Vagina (tissue), 2 donors: ENCODE measurements at regions not wholly inside any gene's neighbourhood (a gene's known extent, or its start where the extent isn't known, plus 50 kb on each side); places are given as distances from the start of the nearest gene placed in this dataset.

Source experiments
- POLR2A ChIP-seq, 2 donors: fragments of 450-650 bp; IDR thresholded peaks; one replicate each; pipeline ENCODE4 v1.6.1; 2017; ENCODE audit warnings: antibody characterized with exemption in 2 of 2, mild to moderate bottlenecking in 2 of 2, moderate library complexity in 2 of 2
- TF ChIP-seq, protein P1 (sequence below), 3 experiments: fragments of 450-650 bp in 2 of 3; fragments of 200-600 bp in 1 of 3; sonication (generic) in 1 of 3; IDR thresholded peaks; one replicate each; pipeline ENCODE4 v1.5.1; 2017 to 2019; ENCODE audit warnings: antibody characterized with exemption in 3 of 3, mild to moderate bottlenecking in 2 of 3, moderate library complexity in 2 of 3

DNA sequence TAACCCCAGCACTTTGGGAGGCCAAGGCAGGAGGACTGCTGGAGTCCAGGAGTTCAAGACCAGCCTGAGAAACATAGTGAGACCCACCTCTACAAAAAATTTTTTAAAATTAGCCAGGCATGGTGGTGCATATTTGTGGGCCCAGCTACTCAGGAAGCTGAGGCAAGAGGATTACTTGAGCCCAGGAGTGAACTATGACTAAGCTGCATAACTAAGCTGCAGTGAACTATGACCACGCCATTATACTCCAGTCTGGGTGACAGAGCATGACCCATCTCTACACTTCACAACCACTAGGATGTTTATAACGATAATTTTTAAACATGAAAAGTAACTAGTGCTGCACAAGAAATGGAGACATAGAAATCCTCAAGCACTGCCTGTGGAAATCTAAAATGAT is 352.7 kb upstream of the SGCG start:
- TF ChIP-seq, protein P1, sequence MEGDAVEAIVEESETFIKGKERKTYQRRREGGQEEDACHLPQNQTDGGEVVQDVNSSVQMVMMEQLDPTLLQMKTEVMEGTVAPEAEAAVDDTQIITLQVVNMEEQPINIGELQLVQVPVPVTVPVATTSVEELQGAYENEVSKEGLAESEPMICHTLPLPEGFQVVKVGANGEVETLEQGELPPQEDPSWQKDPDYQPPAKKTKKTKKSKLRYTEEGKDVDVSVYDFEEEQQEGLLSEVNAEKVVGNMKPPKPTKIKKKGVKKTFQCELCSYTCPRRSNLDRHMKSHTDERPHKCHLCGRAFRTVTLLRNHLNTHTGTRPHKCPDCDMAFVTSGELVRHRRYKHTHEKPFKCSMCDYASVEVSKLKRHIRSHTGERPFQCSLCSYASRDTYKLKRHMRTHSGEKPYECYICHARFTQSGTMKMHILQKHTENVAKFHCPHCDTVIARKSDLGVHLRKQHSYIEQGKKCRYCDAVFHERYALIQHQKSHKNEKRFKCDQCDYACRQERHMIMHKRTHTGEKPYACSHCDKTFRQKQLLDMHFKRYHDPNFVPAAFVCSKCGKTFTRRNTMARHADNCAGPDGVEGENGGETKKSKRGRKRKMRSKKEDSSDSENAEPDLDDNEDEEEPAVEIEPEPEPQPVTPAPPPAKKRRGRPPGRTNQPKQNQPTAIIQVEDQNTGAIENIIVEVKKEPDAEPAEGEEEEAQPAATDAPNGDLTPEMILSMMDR (IDR thresholded peaks at IDR 0.05), result no peak
- TF ChIP-seq POLR2A (IDR thresholded peaks at IDR 0.05), result no peak
